Neuronal stem cell (in vitro differentiated cells): ENCODE measurements at regions not wholly inside any gene's neighbourhood (a gene's known extent, or its start where the extent isn't known, plus 50 kb on each side); places are given as distances from the start of the nearest gene placed in this dataset.

ENCODE experiments used
- DNase-seq: peaks from one replicate; pipeline ENCODE4 v3.0.0-alpha.2; 2013; ENCODE audit warnings: low spot score
- H2AFZ ChIP-seq: one replicate; pipeline ENCODE4 v1.6.1; 2013; ENCODE audit warnings: mild to moderate bottlenecking, low read length, inconsistent platforms
- H2AK5ac ChIP-seq: 2 replicates; pipeline ENCODE4 v1.6.1; 2013; ENCODE audit warnings: low read depth, mild to moderate bottlenecking, inconsistent platforms, low read length, moderate library complexity, mixed read lengths
- H2BK120ac ChIP-seq: 2 replicates; pipeline ENCODE4 v1.6.1; 2013; ENCODE audit warnings: low read depth, mild to moderate bottlenecking, inconsistent platforms, low read length, moderate library complexity, mixed read lengths
- H2BK12ac ChIP-seq: one replicate; pipeline ENCODE4 v1.6.1; 2013; ENCODE audit warnings: low read length, inconsistent platforms
- H2BK15ac ChIP-seq: 2 replicates; pipeline ENCODE4 v1.6.1; 2013; ENCODE audit warnings: mild to moderate bottlenecking, low read length, inconsistent platforms, mixed read lengths
- H2BK5ac ChIP-seq: one replicate; pipeline ENCODE4 v1.6.1; 2013; ENCODE audit warnings: inconsistent platforms, mild to moderate bottlenecking, low read length, moderate library complexity
- H3K14ac ChIP-seq: one replicate; pipeline ENCODE4 v1.6.1; 2013; ENCODE audit warnings: low read length, inconsistent platforms
- H3K18ac ChIP-seq: 2 replicates; pipeline ENCODE4 v1.6.1; 2013; ENCODE audit warnings: low read length, inconsistent platforms
- H3K23ac ChIP-seq: 2 replicates; pipeline ENCODE4 v1.6.1; 2013; ENCODE audit warnings: low read depth, mild to moderate bottlenecking, mixed read lengths, low read length, inconsistent platforms; ENCODE audit not compliant: poor library complexity
- H3K27ac ChIP-seq: replicated peaks from 3 replicates; pipeline ENCODE4 v1.5.1; 2013; ENCODE audit warnings: low read length, inconsistent platforms
- H3K27me3 ChIP-seq, 3 experiments: 2 replicates each; pipeline ENCODE4 v1.6.1; 2013; ENCODE audit warnings: low read length in 3 of 3, mild to moderate bottlenecking in 2 of 3, inconsistent platforms in 1 of 3, low read depth in 1 of 3, mixed read lengths in 1 of 3, moderate library complexity in 1 of 3; ENCODE audit not compliant: control insufficient read depth in 3 of 3, insufficient read depth in 3 of 3
- H3K36me3 ChIP-seq, 2 donors: replicated peaks in 1 of 2; 2 replicates each; pipeline ENCODE4 v1.6.1; 2013; ENCODE audit warnings: low read length in 2 of 2; ENCODE audit not compliant: control insufficient read depth in 2 of 2, insufficient read depth in 2 of 2
- H3K4ac ChIP-seq: 2 replicates; pipeline ENCODE4 v1.6.1; 2013; ENCODE audit warnings: inconsistent platforms, mild to moderate bottlenecking, low read length, moderate library complexity
- H3K4me1 ChIP-seq, 2 donors: 1 replicate in 1 of 2; 2 replicates in 1 of 2; pipeline ENCODE4 v1.6.1; 2013; ENCODE audit warnings: low read length in 2 of 2, low read depth in 1 of 2; ENCODE audit not compliant: control insufficient read depth in 2 of 2, insufficient read depth in 1 of 2
- H3K4me2 ChIP-seq: one replicate; pipeline ENCODE4 v1.6.1; 2013; ENCODE audit warnings: mild to moderate bottlenecking, low read length, inconsistent platforms; ENCODE audit not compliant: insufficient read depth, poor library complexity, severe bottlenecking
- H3K4me3 ChIP-seq, 2 donors: 2 replicates each; pipeline ENCODE4 v1.5.1; 2013; ENCODE audit warnings: low read length in 2 of 2, mild to moderate bottlenecking in 2 of 2, inconsistent platforms in 1 of 2, moderate library complexity in 1 of 2
- H3K79me1 ChIP-seq: one replicate; pipeline ENCODE4 v1.6.1; 2013; ENCODE audit warnings: low read depth, mild to moderate bottlenecking, inconsistent platforms, low read length, moderate library complexity
- H3K9ac ChIP-seq: one replicate; pipeline ENCODE4 v1.6.1; 2013; ENCODE audit warnings: mild to moderate bottlenecking, low read depth, low read length, inconsistent platforms; ENCODE audit not compliant: poor library complexity
- H3K9me3 ChIP-seq, 2 donors: replicated peaks in 1 of 2; 2 replicates each; pipeline versions ENCODE3 to v1.6.1; 2013; ENCODE audit warnings: low read length in 2 of 2, mild to moderate bottlenecking in 2 of 2, inconsistent platforms in 1 of 2, low read depth in 1 of 2, mixed read lengths in 1 of 2, moderate library complexity in 1 of 2; ENCODE audit not compliant: control insufficient read depth in 2 of 2, insufficient read depth in 1 of 2
- H4K8ac ChIP-seq: one replicate; pipeline ENCODE4 v1.6.1; 2013; ENCODE audit warnings: low read depth, mild to moderate bottlenecking, inconsistent platforms, low read length, moderate library complexity
- H4K91ac ChIP-seq: one replicate; pipeline ENCODE4 v1.6.1; 2013; ENCODE audit warnings: low read length, low read depth, mild to moderate bottlenecking, inconsistent platforms; ENCODE audit not compliant: poor library complexity
- WGBS, 2 donors: extraction: QIAGEN DNeasy Blood & Tissue Kit; methylation state at CpG; one replicate each; pipeline ENCODE4 v1.1.7; 2013; ENCODE audit warnings: missing lambda C conversion rate in 2 of 2, mixed read lengths in 1 of 2; ENCODE audit not compliant: insufficient read length in 2 of 2, insufficient replicate concordance in 1 of 2; ENCODE audit errors: extremely low coverage in 2 of 2; 5-methylcytosine and 5-hydroxymethylcytosine counted together

- Histone ChIP-seq H2BK15ac (no peak overlapping the region), H3K18ac (no peak overlapping the region), H3K27me3 (no peaks in the 10 kb centered on the region), H3K23ac (no peak overlapping the region), H3K79me1 (no peaks in the 10 kb centered on the region), H4K91ac (no peak overlapping the region), H3K36me3 (no peaks in the 10 kb centered on the region), H2BK120ac (no peak overlapping the region), H3K14ac (no peak overlapping the region), H2BK5ac (no peak overlapping the region), H2AFZ (no peak overlapping the region), H3K4ac (no peak overlapping the region), H3K4me1 (peaks cover 0 to 11% of the 10 kb centered on the region in 2 donors), H3K9ac (no peak overlapping the region), H4K8ac (no peak overlapping the region), H3K4me2 (no peak overlapping the region), H3K27ac (no peak overlapping the region), H3K4me3 (no peak overlapping the region), H2BK12ac (no peak overlapping the region), H2AK5ac (no peak overlapping the region), H3K9me3 (peaks cover 0 to 1% of the 10 kb centered on the region in 2 donors)
- no CpG with 5 or more reads among the region's 4 CpGs for WGBS, 2 donors
- DNase-seq: no peak
Measured at GRCh38 chr6:1495344-1495743, 106.0 kb downstream of the FOXF2 start.

GRCh38 chr6:1496092-1496491 is 106.7 kb downstream of the FOXF2 start:
- Histone ChIP-seq H3K36me3 (no peaks in the 10 kb centered on the region), H2AFZ (no peak overlapping the region)

DNA sequence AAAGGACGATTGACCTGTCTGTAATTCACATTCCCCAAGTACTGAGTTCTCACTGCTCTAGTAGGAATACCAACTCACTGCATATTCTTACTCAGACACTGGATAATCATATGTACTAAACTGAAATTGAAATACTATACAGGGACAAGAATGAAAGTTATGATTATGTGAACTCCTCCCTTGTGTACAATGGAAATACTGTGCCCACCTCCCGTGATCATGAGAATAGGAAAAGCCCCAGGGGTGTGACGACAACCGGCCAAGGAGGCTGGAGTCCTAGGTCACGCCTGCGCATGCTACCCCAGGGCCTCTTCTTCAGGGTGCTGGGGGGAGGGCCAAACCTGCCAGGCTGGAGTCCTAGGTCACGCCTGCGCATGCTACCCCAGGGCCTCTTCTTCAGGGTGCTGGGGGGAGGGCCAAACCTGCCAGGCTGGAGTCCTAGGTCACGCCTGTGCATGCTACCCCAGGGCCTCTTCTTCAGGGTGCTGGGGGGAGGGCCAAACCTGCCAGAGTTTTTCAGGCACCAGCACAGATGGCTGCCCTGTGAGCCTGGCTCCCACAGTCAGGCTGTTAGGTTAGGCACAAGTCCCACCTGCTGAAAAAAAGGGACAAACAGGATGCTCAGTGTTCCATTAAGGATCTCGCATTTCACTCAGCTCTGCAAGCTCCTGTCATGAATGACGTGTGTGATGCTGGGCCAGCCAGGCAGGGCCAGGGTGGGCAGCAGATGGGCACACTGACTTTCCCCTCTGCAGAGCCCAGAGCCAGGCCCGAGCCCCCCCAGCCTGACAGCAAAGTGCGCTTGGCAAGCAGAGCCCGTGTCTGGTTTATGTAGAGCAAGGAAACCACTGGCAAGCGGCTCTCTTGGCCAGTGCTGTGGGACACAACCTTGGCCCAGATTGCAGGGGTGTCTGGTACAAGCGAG is 107.7 kb downstream of the FOXF2 start:
- Histone ChIP-seq H3K4ac (no peak overlapping the region), H3K27me3 (no peaks in the 10 kb centered on the region)
- no CpG with 5 or more reads among the region's 16 CpGs for WGBS, 2 donors

More at GRCh38 chr6:1496092-1496491, 106.7 kb downstream of the FOXF2 start:
- Histone ChIP-seq H2AK5ac (no peak overlapping the region), H3K18ac (no peak overlapping the region), H3K23ac (no peak overlapping the region), H3K4me2 (no peak overlapping the region), H3K27me3 (no peaks in the 10 kb centered on the region), H3K4me3 (no peak overlapping the region), H2BK15ac (no peak overlapping the region), H3K9me3 (peaks cover 0 to 1% of the 10 kb centered on the region in 2 donors), H2BK5ac (no peak overlapping the region), H2BK120ac (no peak overlapping the region), H3K4ac (no peak overlapping the region), H4K8ac (no peak overlapping the region), H2BK12ac (no peak overlapping the region), H3K14ac (no peak overlapping the region), H3K27ac (no peak overlapping the region), H3K79me1 (no peaks in the 10 kb centered on the region), H3K9ac (no peak overlapping the region), H3K4me1 (peaks cover 0 to 11% of the 10 kb centered on the region in 2 donors), H4K91ac (no peak overlapping the region)
- no peak for DNase-seq
- WGBS, 2 donors: no CpG with 5 or more reads among the region's 5 CpGs

GRCh38 chr6:1497761-1498105 is 108.4 kb downstream of the FOXF2 start:
- Histone ChIP-seq H3K36me3 (no peaks in the 10 kb centered on the region), H3K4me2 (no peak overlapping the region), H3K9ac (no peak overlapping the region), H3K4ac (no peak overlapping the region), H3K9me3 (peaks cover 0 to 1% of the 10 kb centered on the region in 2 donors), H2BK12ac (no peak overlapping the region), H3K27ac (no peak overlapping the region), H2AK5ac (peak overlapping the region; percentile 47), H2BK15ac (no peak overlapping the region), H3K4me1 (peaks cover 0 to 11% of the 10 kb centered on the region in 2 donors), H3K4me3 (no peak overlapping the region), H2AFZ (peak overlapping the region; percentile 40), H2BK5ac (no peak overlapping the region), H3K23ac (peak overlapping the region; percentile 3), H3K79me1 (no peaks in the 10 kb centered on the region), H4K91ac (no peak overlapping the region), H3K14ac (no peak overlapping the region), H3K27me3 (no peaks in the 10 kb centered on the region), H4K8ac (no peak overlapping the region), H3K18ac (peak overlapping the region; percentile 88), H2BK120ac (no peak overlapping the region)
- DNase-seq: no peak
- whole genome bisulfite sequencing, 2 donors: no CpG with 5 or more reads among the region's 4 CpGs

More for the DNA sequence above, 107.7 kb downstream of the FOXF2 start:
- Histone ChIP-seq H2BK120ac (no peak overlapping the region), H3K23ac (peak overlapping the region; percentile 3), H3K9me3 (peaks cover 0 to 1% of the 10 kb centered on the region in 2 donors), H2AK5ac (peak overlapping the region; percentile 47), H3K36me3 (no peaks in the 10 kb centered on the region), H2AFZ (peak overlapping the region; percentile 40), H3K27ac (no peak overlapping the region), H2BK15ac (no peak overlapping the region), H4K8ac (no peak overlapping the region), H3K14ac (no peak overlapping the region), H4K91ac (no peak overlapping the region), H3K4me3 (no peak overlapping the region), H3K18ac (peak overlapping the region; percentile 88), H2BK12ac (no peak overlapping the region), H3K79me1 (no peaks in the 10 kb centered on the region), H3K9ac (peak overlapping the region; percentile 9), H2BK5ac (no peak overlapping the region), H3K4me2 (no peak overlapping the region), H3K4me1 (peaks cover 0 to 11% of the 10 kb centered on the region in 2 donors)
- DNase-seq: no peak
